Endothelial cell of umbilical vein (primary cell): ENCODE measurements at regions not wholly inside any gene's neighbourhood (a gene's known extent, or its start where the extent isn't known, plus 50 kb on each side); places are given as distances from the start of the nearest gene placed in this dataset.
A peak's percentile ranks its signal among the peaks of the same experiment; 100 is the strongest.

Source experiments
- BruUV-seq: library from RNA; stranded (reverse); fragments of 400-500 nt; replicated peaks from 2 replicates; lab custom pipeline; 2021; lab: Mats Ljungman, UMichigan
- CTCF ChIA-PET: fragments of 300-600, 350-600 bp; sonication (Branson Sonifier 250); formaldehyde crosslinking; loops from one replicate; lab custom pipeline; 2021; ENCODE audit warnings: antibody characterized with exemption, inconsistent platforms; lab: Charles Lee
- POLR2A ChIA-PET: fragments of 300-600, 350-600 bp; sonication (Branson Sonifier 250); formaldehyde crosslinking; loops from one replicate; lab custom pipeline; 2021; ENCODE audit warnings: antibody characterized with exemption, inconsistent platforms; lab: Charles Lee
- DNase-seq: peaks from one replicate; pipeline ENCODE4 v3.0.0-alpha.2; 2011; ENCODE audit warnings: low read depth, low spot score
- FAIRE-seq: peaks from 2 replicates; lab custom pipeline; 2011; peaks lifted over from hg19 to GRCh38; lab: Jason Lieb, UNC
- H2AFZ ChIP-seq: 2 replicates; pipeline ENCODE4 v1.6.0; 2012; ENCODE audit warnings: low read depth, low read length, control low read depth, inconsistent platforms
- H3K27ac ChIP-seq: 2 replicates; pipeline ENCODE4 v1.5.1; 2011; ENCODE audit warnings: low read depth, mild to moderate bottlenecking, control low read depth, low read length, moderate library complexity; ENCODE audit not compliant: insufficient read depth
- H3K27me3 ChIP-seq, 2 experiments: 2 replicates each; pipeline versions ENCODE4 v1.6.0 to v1.6.1; 2011; ENCODE audit warnings: low read length in 2 of 2, mixed read lengths in 1 of 2; ENCODE audit not compliant: control insufficient read depth in 2 of 2, insufficient read depth in 2 of 2
- H3K36me3 ChIP-seq, 2 experiments: 2 replicates in 1 of 2; 3 replicates in 1 of 2; pipeline ENCODE4 v1.5.1; 2011; ENCODE audit warnings: low read length in 2 of 2, mild to moderate bottlenecking in 1 of 2, moderate library complexity in 1 of 2; ENCODE audit not compliant: control insufficient read depth in 2 of 2, insufficient read depth in 2 of 2; ENCODE audit errors: extremely low read depth in 1 of 2
- H3K4me1 ChIP-seq: 3 replicates; pipeline ENCODE4 v1.5.1; 2011; ENCODE audit warnings: mild to moderate bottlenecking, low read length; ENCODE audit not compliant: control insufficient read depth, insufficient read depth; ENCODE audit errors: extremely low read depth
- H3K4me2 ChIP-seq: 2 replicates; pipeline ENCODE4 v1.6.1; 2011; ENCODE audit warnings: low read length, control low read depth, mixed read lengths; ENCODE audit not compliant: insufficient read depth
- H3K4me3 ChIP-seq, 3 experiments: fragments of 200-600 bp in 1 of 3; sonication (generic), shearing (Covaris generic) in 1 of 3; replicated peaks in 1 of 3; 2 replicates each; pipeline ENCODE4 v1.5.1; 2011 to 2016; ENCODE audit warnings: control low read depth in 3 of 3, low read length in 3 of 3, mild to moderate bottlenecking in 2 of 3, inconsistent platforms in 1 of 3, low read depth in 1 of 3, moderate library complexity in 1 of 3; ENCODE audit not compliant: insufficient read depth in 1 of 3
- H3K79me2 ChIP-seq: 2 replicates; pipeline ENCODE4 v1.6.0; 2012; ENCODE audit warnings: low read length, inconsistent platforms; ENCODE audit not compliant: control insufficient read depth, insufficient read depth
- H3K9ac ChIP-seq: replicated peaks from 2 replicates; pipeline ENCODE3; 2011; ENCODE audit warnings: low read length, control low read depth; ENCODE audit not compliant: insufficient read depth; ENCODE audit errors: extremely low read depth
- H3K9me1 ChIP-seq: replicated peaks from 3 replicates; pipeline ENCODE4 v1.6.0; 2011; ENCODE audit warnings: mild to moderate bottlenecking, low read length; ENCODE audit not compliant: control insufficient read depth, insufficient read depth; ENCODE audit errors: extremely low read depth
- H3K9me3 ChIP-seq: replicated peaks from 2 replicates; pipeline ENCODE4 v1.5.1; 2012; ENCODE audit warnings: low read length, inconsistent platforms; ENCODE audit not compliant: control insufficient read depth, insufficient read depth
- H4K20me1 ChIP-seq: replicated peaks from 2 replicates; pipeline ENCODE3; 2011; ENCODE audit warnings: mild to moderate bottlenecking, low read length; ENCODE audit not compliant: control insufficient read depth, insufficient read depth; ENCODE audit errors: extremely low read depth
- CTCF ChIP-seq, 2 donors: IDR thresholded peaks; 1 replicate in 1 of 2; 2 replicates in 1 of 2; pipeline ENCODE4 v1.5.1; 2011; ENCODE audit warnings: low read length in 2 of 2, mild to moderate bottlenecking in 2 of 2, moderate library complexity in 2 of 2, control low read depth in 1 of 2, inconsistent platforms in 1 of 2, low read depth in 1 of 2; ENCODE audit not compliant: insufficient read depth in 1 of 2; ENCODE audit errors: extremely low read depth in 1 of 2
- EZH2 ChIP-seq: IDR thresholded peaks from 2 replicates; pipeline ENCODE4 v1.6.1; 2012; ENCODE audit warnings: borderline replicate concordance, low read depth, mild to moderate bottlenecking, moderate library complexity, low read length, inconsistent platforms; ENCODE audit not compliant: severe bottlenecking
- FOS ChIP-seq: IDR thresholded peaks from 2 replicates; pipeline ENCODE4 v1.6.1; 2011; ENCODE audit warnings: mild to moderate bottlenecking, low read length, moderate library complexity, borderline replicate concordance; ENCODE audit not compliant: insufficient read depth
- GATA2 ChIP-seq: IDR thresholded peaks from 2 replicates; pipeline ENCODE4 v1.7.0; 2011; ENCODE audit warnings: low read depth, mild to moderate bottlenecking, moderate library complexity, mixed read lengths, low read length; ENCODE audit not compliant: insufficient read length, insufficient read depth
- dilution Hi-C: fragments of 300-500 bp; cut with MboI; formaldehyde crosslinking; loops from one replicate; pipeline ENCODE4 v1.15.0; 2019; ENCODE audit warnings: low sequenced_read_pairs; ENCODE audit not compliant: extremely low pct_ligation_motif_present
- intact Hi-C: fragments of 100-400 bp; cut with micrococcal nuclease; formaldehyde crosslinking; loops from one replicate; pipeline ENCODE4 v1.10.0; 2022

GRCh38 chr4:82213485-82214417 lies 160.0 kb downstream of the HNRNPD start:
- no peaks in the 10 kb centered on the region for H4K20me1 ChIP-seq
- H3K4me3 ChIP-seq = no peak overlapping the region
- no peak overlapping the region for H3K4me2 ChIP-seq
- FAIRE-seq (no peak), DNase-seq (no peak)
- no peaks in the 10 kb centered on the region for H3K27me3 ChIP-seq
- no peaks in the 10 kb centered on the region for H3K4me1 ChIP-seq
- intact Hi-C loops (no loop called here), dilution Hi-C loops (no loop called here)
- H3K27ac ChIP-seq = no peak overlapping the region
- H3K9me3 ChIP-seq = no peaks in the 10 kb centered on the region
- ChIA-PET CTCF (interaction anchor here (1.2 kb wide), 1 partner anchor 71 kb away, joined by 3 read pairs; no protein-coding TSS in a partner anchor), POLR2A (no interaction called here)
- H3K79me2 ChIP-seq = no peaks in the 10 kb centered on the region
- no peak for TF ChIP-seq GATA2
- no peak for TF ChIP-seq FOS
- BruUV-seq = no TSS peak
- H3K9me1 ChIP-seq = peaks cover under 1% of the 10 kb centered on the region
- no peak overlapping the region for H3K9ac ChIP-seq
- H2AFZ ChIP-seq = no peak overlapping the region
- no peaks in the 10 kb centered on the region for H3K36me3 ChIP-seq

- H2AFZ ChIP-seq = no peak overlapping the region
- H3K27ac ChIP-seq = no peak overlapping the region
- H3K4me2 ChIP-seq = no peak overlapping the region
- FAIRE-seq (no peak), DNase-seq (peak; percentile 59)
- H3K9me1 ChIP-seq = no peaks in the 10 kb centered on the region
- dilution Hi-C loops (no loop called here), intact Hi-C loops (loop anchor here (1.0 to 2.0 kb wide), 4 partner anchors 159 to 796 kb away; no protein-coding TSS in a partner anchor)
- H3K27me3 ChIP-seq = no peaks in the 10 kb centered on the region
- CTCF ChIA-PET = interaction anchor here (0.7 to 2.2 kb wide), 7 partner anchors 9 to 795 kb away, joined by 3 to 42 read pairs (median 4); partner anchors contain the start of gene RASGEF1B
- no peaks in the 10 kb centered on the region for H3K4me1 ChIP-seq
- H4K20me1 ChIP-seq = no peaks in the 10 kb centered on the region
- TF ChIP-seq CTCF (IDR thresholded peaks at IDR 0.05; ENCODE audit: extremely low read depth in 1 of 2, insufficient read depth in 1 of 2, low read depth in 1 of 2, low read length in 2 of 2) (peak; percentile 56 to 58), EZH2 (no peak)
- no peaks in the 10 kb centered on the region for H3K79me2 ChIP-seq
- H3K9me3 ChIP-seq = no peaks in the 10 kb centered on the region
- no peaks in the 10 kb centered on the region for H3K36me3 ChIP-seq
- no TSS peak for BruUV-seq
- POLR2A ChIA-PET = no interaction called here
- H3K4me3 ChIP-seq = no peak overlapping the region
- H3K9ac ChIP-seq = no peak overlapping the region
These were observed 171.8 kb downstream of the HNRNPD start for GRCh38 chr4:82201805-82202641.
